ENCODE measurements at regions not wholly inside any gene's neighbourhood (a gene's known extent, or its start where the extent isn't known, plus 50 kb on each side); places are given as distances from the start of the nearest gene placed in this dataset.

DNA sequence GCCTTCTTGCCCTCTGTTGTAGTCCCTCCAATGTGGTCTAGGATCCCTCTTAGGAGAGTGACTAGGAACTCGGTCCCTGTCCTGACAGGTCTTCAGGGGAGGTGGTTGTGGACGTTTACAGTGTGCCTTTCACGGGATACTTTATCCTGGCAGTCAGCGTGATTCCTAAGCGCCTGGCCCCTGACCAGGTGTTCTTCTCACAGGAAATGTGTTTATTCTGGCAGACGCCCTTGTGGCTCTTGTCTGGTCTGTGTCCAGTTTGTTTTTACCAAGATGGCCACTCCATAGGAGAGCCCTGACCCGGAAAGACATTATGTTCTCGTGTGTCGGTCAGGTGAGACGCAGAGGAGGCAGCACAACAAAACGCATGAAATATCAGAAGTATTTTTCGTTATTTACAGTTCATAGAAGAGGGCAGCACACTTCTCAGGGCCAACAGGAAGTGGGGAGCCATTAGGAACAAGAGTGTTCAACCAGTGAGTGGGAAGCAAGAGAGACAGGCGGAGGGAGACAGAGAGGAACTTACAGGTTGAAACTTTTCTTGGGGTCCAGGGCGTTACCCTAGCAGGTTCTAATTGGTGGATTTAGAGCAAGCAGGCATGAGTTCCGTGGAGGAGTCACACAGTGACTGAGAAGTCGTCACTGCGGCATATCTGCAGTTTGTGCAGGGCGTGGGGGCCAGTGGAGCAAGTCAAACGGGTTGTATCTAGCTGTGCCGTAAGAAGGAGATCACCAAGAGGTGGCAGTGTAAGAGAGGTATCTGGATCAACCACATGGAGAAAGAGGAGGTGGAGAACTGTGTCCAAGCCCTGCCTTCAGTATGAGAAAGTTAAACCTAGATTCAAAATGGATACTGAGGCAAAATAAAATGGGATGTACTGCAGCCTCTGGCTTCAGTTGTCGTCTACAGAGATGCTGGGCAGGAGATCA is 412.9 kb downstream of the ZSWIM6 start:
- no peak for DNase-seq

DNA sequence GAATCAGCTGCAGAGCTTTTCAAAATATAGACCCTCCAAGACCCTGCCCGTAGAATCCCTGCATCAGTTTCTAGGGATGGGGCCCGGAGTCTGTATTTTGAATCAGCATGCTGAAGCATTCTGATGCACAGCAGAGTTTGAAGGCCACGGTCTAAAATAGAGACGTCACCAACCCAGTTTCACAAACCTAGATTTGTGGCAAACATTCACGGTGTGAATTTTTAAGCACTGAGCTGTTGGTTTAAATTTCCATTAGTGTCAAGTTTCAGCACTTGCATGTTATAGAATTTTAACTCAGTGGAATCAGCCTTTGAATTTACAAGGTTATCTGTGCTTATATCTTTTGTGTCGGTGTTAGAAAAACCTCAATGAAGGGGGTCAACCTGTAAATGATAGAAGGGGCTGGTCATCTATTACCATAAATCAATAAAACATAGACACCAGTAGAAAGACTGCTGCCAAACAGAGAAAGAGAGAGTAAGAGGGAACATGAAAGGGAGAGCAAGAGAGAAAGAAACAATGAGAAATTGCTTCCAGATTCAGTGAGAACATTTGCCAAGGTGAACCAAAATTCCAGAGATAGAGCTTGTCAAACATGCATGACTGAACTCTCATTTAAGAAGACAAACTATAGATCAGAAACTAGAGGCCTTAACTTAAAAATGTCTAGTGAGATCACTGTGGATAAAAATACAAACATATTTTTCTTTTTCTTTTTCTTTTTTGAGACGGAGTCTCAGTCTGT is 414.9 kb downstream of the ZSWIM6 start:
- no peak for DNase-seq

DNA sequence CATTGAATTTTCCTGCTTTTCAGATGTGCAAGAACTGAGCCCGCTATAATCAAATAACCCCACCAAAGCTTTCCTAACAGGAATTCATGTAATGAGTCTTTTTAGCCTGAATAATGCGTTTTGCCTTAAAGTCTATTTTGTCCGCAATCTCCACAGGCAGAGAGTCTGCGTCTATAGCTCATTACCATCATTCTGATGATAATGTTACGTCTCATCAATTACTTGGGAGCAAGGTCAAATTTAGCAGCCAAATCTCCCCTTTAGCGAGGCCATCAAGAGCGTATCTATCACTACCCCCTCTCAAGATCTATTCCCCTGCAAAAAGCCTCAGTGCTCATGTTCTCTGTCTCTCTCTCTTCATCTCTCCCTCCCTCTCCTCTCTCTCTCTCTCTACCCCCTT is 416.1 kb downstream of the ZSWIM6 start:
- DNase-seq: no peak

DNA sequence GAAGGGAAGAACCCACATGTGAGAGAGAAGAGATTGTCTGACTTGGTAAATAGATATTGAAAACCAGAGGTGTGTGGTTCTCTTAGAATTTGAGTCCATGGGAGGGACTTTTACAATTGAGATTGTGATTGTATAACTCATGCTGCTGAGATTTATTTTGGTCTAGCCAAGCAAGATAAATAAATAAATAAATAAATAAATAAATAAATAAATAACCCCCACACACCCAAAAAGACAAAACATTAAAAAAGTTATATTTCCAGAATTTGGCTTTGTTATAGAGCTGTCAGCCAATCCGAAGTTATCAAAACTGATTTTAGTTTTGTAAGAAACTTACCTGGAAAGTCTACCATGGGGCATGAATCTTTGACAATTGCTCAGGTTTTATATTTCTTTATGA is 416.6 kb downstream of the ZSWIM6 start:
- no peak for DNase-seq

DNA sequence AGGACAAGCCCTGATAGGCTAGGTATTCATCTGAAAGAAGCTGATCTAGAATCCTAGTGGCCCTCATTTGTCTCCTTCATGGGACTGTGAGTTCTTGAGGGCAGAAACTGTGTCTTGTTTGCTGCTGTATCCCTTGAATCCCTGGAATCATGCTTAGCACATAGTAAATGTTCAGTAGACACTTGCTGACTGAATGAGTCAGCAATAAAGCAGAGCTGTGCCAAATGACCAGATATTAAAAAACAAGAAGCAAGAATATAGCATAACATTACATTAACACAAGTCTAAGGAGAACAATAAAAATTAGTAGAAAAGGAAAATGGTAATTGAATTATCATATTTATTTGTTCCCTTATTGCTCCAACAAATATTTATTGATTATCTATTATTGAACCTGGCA is 420.5 kb downstream of the ZSWIM6 start:
- no peak for DNase-seq

DNA sequence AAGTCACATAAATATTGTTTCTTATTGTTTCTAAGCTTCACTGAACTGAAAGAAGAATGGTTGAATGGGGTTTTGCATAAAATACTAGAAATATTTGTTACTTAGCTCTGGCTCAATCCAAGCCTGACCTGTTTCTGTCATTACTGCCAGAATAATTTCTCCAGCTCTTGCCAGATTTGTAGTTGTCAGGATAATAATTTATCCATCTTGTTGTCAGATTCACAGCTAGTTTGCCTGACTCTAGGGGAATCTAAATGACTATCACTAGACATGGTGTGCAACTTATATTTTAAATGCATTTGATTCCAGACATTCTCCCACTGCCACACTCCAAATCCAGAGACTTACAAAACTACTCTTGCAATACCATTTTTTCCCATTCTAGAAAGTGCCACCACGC is 422.7 kb downstream of the ZSWIM6 start:
- no peak for DNase-seq

DNA sequence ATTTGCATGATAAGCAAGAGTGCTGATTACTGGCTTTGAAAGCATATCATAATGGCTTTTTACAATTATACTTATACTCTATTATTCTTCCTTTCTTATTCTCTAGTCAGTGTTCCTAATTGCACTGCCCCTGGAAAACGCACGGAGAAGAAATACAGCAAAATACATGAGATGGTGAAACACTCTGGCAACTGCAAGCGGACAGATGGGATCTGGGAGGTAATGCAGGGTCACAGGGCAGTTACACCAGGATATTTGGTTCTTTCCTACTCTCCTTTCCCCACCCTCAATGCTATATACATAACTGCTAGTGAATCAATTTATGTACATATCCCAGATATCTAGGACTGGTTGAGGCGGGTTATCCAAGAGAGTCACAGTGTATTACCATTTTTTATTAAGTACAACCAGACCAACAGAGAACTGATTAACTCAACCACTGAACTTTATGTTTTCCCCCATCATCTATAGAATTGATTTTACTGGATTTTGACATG is 423.7 kb downstream of the ZSWIM6 start:
- DNase-seq: no peak

DNA sequence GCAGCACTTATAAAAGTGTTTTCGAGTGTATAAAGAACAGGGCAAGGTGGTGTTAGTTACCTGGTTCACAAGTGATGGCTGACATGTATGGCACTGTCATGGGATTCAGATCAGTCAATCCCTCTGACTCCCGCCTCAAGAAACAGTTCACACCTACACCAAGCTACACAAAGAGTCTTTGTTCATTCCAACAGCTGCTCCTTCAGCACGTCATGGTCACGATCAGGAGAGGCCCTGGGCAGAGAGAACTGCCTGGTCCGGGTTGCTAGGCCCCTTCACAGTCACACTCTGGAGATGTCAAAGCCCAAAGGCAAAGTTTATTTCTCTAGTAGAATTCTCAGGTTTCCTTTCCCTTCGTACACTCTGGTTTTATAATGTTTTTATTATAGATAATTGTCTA is 426.7 kb downstream of the ZSWIM6 start:
- DNase-seq: no peak

DNA sequence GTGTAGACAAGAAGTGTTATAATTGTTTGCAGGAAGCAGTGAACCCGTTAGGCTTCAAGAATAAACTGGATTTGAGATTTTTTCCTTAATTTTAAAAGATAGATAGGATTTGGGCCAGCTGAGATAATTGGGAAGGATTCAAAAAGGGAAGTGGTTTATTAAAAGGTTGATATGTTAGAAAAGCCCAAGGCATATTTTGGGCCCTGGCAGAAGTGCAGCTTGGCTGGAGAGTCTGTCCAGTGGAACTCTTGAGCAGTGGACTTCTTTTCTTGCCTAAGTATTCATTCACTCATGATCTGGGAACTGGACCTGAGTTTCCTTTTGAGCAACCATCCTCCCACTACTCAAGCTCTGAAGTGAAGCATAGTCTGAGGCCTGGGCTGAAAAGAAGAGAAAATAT is 433.4 kb downstream of the ZSWIM6 start:
- no peak for DNase-seq

DNA sequence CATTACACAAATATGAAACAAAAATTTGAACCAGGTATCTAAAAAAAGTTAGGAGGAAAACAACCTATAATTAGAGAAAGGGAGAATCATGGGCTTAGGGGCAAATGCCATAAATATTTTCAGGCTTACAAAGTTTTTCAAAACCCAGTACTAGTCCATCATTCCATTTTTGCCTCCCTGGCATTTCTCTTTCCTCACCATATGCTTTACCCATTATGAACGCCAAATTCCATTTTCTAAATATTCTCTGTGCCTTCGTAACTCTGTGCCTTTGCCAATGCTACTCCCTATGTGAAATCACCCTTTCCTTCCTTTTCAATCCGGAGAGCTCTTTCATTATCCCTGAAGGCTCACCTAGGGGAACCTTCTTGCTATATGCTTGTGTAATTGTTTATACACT is 434.1 kb downstream of the ZSWIM6 start:
- no peak for DNase-seq

DNA sequence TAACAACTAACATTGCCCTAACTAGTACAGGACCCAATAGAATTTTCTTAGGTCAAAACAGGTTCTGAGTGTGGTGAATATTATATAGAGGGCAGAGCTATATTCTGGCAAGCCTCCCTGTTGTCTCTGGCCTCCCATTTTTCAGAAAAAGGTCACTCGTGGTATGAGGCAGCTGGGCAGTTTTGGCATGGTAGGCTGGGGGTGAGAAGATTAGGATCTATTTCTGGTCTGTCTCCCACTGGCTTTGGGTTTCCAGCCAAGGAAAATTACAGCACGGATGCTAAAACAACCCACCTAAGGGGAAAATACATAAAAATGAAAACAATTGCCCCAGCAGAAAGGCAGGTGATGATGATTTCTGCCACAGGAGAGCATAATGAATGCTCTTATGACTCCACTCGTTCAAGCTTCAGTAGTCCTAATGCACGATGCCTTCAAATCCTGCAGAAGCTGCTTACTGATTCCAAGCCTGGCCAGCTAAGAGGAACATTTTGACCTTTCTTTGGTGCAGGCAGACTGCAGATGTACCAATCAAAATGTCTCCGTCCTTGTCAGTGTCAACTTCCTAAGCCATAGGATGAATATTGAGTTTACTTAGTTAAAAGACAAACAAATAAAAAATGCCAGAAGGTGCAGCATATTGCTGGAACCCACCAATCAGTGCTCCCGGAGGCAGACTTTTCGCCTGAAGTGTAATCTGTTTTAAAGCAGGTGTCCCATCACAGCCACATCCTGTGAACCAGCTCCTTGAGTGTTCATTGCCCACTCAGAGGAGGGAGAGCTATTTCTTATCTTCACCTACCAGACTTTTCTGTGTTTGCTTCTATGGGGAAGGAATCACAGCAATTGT is 435.4 kb downstream of the ZSWIM6 start:
- no peak for DNase-seq

DNA sequence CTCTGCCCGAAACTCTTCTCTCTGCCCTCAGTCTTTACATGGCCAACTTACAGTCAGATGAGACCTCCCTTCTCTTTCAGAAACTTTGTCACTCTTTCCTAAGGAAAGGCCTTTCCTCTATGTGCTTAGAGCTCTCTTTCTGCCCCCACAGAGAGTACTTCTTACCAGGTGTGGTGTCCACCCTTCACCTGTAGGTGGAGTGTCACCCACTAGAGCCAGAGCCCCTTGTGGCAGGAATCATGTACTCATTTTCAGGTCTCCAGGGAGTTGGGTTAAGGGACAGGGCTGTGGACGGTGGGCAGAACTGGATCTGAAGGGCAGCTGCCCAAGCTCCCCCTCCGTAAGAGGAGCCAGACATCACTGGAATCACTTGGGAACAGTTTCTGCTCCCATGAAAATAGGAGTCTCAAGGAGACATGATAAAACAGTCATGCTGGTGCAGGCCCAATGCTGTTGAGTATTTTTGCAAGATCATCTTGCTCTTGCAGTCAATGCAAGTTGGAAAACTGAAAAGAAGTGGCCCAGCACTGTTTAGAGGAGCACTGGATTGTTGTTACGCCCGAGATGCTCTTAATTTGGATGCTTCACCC is 436.7 kb downstream of the ZSWIM6 start:
- DNase-seq: no peak

DNA sequence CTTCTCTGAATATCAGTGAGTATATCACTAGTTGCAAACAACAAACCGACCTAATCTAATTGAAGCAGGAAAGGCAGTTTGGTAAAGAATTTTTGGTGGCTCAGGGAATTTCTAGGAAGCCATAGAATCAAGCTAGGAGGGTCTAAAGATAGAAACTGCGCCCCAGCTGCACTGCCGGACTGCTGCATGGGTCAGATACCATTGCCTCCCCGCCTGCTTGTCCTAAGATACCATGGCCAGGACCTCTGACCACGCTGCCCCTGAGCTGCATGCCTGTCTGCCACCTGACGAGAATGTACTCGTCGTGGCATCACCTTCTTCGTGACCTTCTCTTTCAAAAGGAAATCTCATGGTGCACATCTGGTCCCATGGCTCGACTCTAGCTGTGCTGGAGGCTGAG is 439.0 kb downstream of the ZSWIM6 start:
- no peak for DNase-seq

DNA sequence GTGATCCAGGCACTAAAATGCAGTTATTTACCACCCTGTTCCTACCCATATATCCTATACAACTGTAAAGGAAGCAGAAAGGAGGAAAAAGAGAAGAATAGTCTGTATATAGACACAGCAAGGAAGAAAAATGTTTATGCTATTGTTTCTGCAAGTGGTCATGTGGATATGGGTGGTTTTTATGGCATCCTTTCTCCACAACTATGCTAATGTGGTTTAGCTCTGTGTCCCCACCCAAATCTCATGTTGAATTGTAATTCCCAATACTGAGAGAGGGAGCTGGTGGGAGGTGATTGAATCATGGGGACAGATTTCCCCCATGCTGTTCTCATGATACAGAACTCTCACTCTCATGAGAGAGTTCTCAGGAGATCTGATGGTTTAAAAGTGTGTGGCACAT is 439.8 kb downstream of the ZSWIM6 start:
- no peak for DNase-seq

DNA sequence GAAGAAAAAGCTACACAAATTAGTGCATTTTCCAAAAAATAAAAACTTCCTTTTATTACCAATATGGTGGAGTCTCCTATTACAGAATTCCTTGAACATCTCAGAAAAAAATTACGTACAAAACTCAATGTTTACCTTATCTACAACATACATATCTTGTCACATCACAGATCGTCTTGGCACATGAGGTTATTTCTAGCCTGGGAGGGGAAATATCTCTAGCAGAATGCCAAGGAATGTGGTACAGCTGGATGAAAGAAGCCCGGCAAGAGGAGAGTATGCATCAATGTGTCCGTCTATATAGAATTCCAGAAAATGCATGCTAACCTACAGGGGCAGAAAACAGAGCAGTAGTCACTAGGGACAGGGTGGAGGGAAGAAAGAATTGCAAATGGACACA is 443.8 kb downstream of the ZSWIM6 start:
- no peak for DNase-seq

DNA sequence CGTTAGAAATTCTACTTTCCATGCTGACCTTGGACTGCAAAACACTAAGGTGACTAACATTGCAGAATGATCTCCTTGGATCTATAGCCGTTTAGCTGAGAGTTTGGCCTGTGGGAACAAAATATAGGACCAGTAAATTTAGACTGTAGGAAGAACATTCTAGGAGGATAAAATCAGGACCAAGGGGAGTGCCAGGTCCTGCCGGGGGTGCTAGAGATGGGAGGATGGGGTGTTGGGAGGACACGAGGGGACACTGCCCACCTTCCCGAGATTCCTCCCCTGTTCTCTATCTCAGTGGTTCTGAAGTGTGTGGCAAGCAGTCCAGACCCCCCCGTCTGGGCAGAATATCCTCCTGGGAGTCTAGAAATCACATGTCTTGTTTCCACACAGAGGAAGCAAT is 445.2 kb downstream of the ZSWIM6 start:
- no peak for DNase-seq

DNA sequence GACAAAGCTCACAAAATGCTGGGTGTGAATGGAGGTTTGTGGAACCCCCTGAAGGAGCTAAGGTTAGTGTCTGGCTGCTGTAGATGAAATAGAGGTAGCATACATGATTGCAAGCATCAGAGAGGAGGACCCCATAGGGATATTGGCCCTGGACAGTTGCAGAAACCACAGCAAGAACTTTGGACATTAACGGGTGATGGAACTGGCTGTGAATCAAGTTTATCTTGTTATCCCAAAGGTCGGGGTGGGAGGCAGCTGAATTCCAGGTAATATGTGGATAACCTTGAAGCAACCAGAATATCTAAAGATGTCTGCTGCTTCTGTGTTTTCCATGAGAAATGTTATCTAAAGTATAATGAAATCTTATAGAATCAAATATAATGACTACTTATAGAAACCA is 447.7 kb downstream of the ZSWIM6 start:
- no peak for DNase-seq

DNA sequence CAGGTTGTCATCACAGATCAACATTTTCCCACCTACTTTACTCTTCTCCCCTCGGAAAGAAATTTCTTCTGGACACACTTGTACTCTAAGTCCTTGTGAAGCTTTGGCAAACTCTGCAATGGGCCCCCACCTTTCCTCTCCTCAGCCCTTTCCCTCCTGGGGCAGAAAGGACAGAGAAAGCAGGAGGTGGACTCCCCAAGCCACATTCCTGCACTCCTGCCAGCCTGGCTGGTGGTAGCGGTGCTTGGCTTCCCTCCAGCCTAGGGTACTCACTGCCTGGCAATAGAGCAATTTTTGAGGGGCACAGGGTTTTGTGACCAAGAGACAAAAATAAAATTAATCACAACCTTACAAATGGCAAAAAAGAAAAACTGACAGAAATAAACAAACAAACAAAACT is 451.4 kb downstream of the ZSWIM6 start:
- DNase-seq: no peak

DNA sequence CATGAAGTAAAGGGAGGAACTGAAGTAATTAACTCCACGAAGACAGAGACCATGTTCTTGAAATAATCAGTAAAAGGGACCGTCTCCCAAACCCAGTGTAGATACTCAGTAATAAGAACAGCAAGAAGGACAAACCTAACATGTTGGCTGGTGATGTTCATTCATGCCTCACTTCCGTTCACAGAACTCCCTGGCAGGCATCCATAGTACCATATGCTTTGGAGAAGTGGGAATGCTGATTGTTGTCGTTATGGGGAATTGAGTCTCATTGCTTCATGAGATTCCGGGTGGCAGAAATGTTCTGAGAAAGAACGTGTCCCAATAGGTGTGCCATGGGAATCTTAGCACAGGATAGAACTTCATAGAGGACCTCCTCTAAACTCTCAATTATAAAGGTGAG is 452.3 kb downstream of the ZSWIM6 start:
- DNase-seq: no peak

DNA sequence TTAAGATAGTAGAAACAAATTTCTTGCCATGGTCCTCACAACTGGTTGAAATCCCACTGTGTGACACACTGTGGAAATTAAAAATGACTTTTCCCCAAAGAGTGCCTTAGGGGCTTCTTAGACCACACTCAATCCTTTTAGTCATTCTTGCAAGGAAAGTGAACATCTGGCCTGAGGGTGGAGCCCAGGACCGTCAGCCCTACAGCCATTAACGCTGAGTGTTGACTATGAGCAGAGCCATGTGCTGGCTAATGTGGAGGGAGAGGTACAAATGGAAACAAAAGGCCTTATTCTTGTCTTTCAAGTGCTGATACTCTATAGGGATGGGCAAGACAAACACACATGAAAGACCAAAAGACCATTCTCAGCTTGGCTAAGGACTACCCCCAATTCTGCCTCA is 456.5 kb downstream of the ZSWIM6 start:
- no peak for DNase-seq

DNA sequence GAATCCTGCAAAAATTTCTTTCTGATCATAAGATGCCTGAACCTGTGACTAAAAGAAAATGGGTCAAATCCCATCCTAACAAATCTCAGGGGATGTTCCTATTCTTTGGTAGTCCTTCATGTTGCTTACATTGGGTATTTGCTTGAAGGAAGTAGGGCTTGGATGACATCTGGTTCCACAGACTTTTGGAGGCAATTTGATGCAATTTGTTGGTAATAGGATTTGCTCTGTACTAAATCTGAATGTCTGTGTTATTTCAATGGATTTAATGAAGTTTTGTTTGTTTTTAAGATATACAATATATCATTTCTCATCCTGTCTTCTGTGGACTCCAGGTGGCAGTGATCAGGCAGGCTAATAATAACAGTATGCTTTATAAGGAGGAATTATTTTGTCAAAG is 457.9 kb downstream of the ZSWIM6 start:
- DNase-seq: no peak

DNA sequence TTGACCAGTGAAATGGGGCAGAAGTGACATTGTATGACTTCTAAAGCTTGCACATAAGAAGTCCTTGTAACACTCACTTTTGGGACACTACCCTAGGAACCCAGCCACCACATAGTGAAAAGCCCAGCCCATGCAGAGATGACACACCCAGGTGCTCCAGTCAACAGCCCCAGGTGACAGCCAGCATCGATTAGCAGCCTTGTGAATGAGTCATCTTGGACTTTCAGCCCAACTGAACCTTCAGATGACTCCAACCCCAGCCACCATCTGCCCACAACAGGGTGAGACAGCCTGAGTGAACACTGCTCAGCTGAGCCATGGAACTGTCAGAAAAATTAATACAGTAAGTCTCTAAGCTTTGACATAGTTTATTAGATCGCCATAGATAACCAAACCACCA is 458.6 kb downstream of the ZSWIM6 start:
- peak; percentile 38 for DNase-seq

DNA sequence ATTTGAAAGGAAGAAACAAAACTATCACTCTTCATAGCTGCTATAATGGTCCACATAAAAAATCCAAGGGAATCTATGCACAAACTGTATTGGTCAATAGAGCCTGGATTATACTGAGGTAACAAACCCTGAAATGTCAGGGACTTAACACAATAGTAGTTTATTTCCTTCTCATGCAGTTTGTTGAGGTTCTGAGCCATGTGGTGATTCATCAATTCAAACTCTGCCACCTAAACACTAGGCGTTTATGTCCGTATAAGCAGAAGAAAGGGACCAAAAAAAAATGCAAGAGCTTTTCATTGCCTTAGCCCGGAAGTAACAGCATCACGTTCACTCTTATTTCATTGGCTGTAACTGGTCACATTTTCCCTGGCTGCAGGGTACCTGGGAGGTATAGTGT is 464.7 kb downstream of the ZSWIM6 start:
- DNase-seq: no peak

All from NK-92 treated with Interleukin-12 subunit alpha and Interleukin-12 subunit beta, amount 100 ng/mL, for 24 hours (cell line).